OCI-LY7 (cell line): ENCODE measurements at regions not wholly inside any gene's neighbourhood (a gene's known extent, or its start where the extent isn't known, plus 50 kb on each side); places are given as distances from the start of the nearest gene placed in this dataset.

Experiments used
- CTCF ChIP-seq: fragments of 200-600 bp; sonication (generic); conservative IDR thresholded peaks from 2 replicates; pipeline ENCODE4 v1.5.1; 2014; ENCODE audit warnings: mild to moderate bottlenecking, antibody characterized with exemption, low read length, moderate library complexity, mixed read lengths
- EZH2phosphoT487 ChIP-seq: fragments of 200-600 bp; sonication (generic); IDR thresholded peaks from 2 replicates; pipeline ENCODE4 v1.6.1; 2018; ENCODE audit warnings: low read depth, borderline replicate concordance, mild to moderate bottlenecking, mixed run types, antibody characterized with exemption, low read length, moderate library complexity, mixed read lengths

- TF ChIP-seq CTCF = no peak
- no peak for TF ChIP-seq EZH2phosphoT487
Observed at GRCh38 chr9:30197954-30198353, 2186.5 kb upstream of the ACO1 start.
